GM23338 (cell line): ENCODE measurements at regions not wholly inside any gene's neighbourhood (a gene's known extent, or its start where the extent isn't known, plus 50 kb on each side); places are given as distances from the start of the nearest gene placed in this dataset.

ENCODE experiments used
- ATAC-seq: fragments of 200-7000 bp; cut with Tn5 transposase; 3 replicates; pipeline ENCODE4 v1.9.1; 2020
- DNase-seq: peaks from one replicate; pipeline ENCODE4 v3.0.0-alpha.2; 2015; ENCODE audit warnings: low spot score
- H2AFZ ChIP-seq: fragments of 200-600 bp; sonication (generic); 2 replicates; pipeline ENCODE4 v1.8.0; 2016; ENCODE audit warnings: antibody characterized with exemption, mild to moderate bottlenecking, moderate library complexity
- H3F3A ChIP-seq: fragments of 200-600 bp; sonication (generic); replicated peaks from 2 replicates; pipeline ENCODE4 v1.8.0; 2017; ENCODE audit warnings: antibody characterized with exemption, mixed run types, low read depth
- H3K27ac ChIP-seq: fragments of 200-600 bp; sonication (generic); 2 replicates; pipeline ENCODE4 v1.6.1; 2016; ENCODE audit warnings: low read depth
- H3K27me3 ChIP-seq: fragments of 200-600 bp; sonication (generic); 2 replicates; pipeline ENCODE4 v1.8.0; 2016; ENCODE audit warnings: mild to moderate bottlenecking, mixed run types, moderate library complexity; ENCODE audit not compliant: insufficient read depth
- H3K36me3 ChIP-seq: fragments of 200-600 bp; sonication (generic); 2 replicates; pipeline ENCODE4 v1.8.0; 2016; ENCODE audit warnings: mild to moderate bottlenecking; ENCODE audit not compliant: insufficient read depth
- H3K4me1 ChIP-seq: fragments of 200-600 bp; sonication (generic); 2 replicates; pipeline ENCODE4 v1.8.0; 2016; ENCODE audit warnings: mild to moderate bottlenecking, moderate library complexity; ENCODE audit not compliant: insufficient read depth
- H3K4me2 ChIP-seq: fragments of 200-600 bp; sonication (generic); 2 replicates; pipeline ENCODE4 v1.7.1; 2017; ENCODE audit warnings: mixed run types
- H3K4me3 ChIP-seq: fragments of 200-600 bp; sonication (generic); 2 replicates; pipeline ENCODE4 v1.6.1; 2016; ENCODE audit warnings: mixed run types
- H3K79me2 ChIP-seq: fragments of 200-600 bp; sonication (generic); replicated peaks from 2 replicates; pipeline ENCODE4 v1.8.0; 2017; ENCODE audit warnings: mild to moderate bottlenecking; ENCODE audit not compliant: insufficient read depth
- H3K9me2 ChIP-seq: fragments of 200-600 bp; sonication (generic); 2 replicates; pipeline ENCODE4 v1.8.0; 2017; ENCODE audit not compliant: insufficient read depth
- H4K20me1 ChIP-seq: fragments of 200-600 bp; sonication (generic); replicated peaks from 2 replicates; pipeline ENCODE4 v1.8.0; 2017; ENCODE audit warnings: mild to moderate bottlenecking; ENCODE audit not compliant: insufficient read depth
- H3K27ac Mint-ChIP-seq: 2 replicates; pipeline ENCODE4 v1.8.0; 2020; ENCODE audit warnings: inconsistent platforms, mild to moderate bottlenecking, moderate library complexity, mixed read lengths
- H3K27me3 Mint-ChIP-seq: 3 replicates; pipeline ENCODE4 v1.8.0; 2022; ENCODE audit warnings: low read depth, mild to moderate bottlenecking, moderate library complexity, mixed read lengths, inconsistent platforms; ENCODE audit not compliant: insufficient read depth, poor library complexity
- H3K36me3 Mint-ChIP-seq: 3 replicates; pipeline ENCODE4 v1.8.0; 2021; ENCODE audit warnings: low read depth, mild to moderate bottlenecking, inconsistent platforms, moderate library complexity, mixed read lengths
- H3K4me1 Mint-ChIP-seq: 3 replicates; pipeline ENCODE4 v1.8.0; 2020; ENCODE audit warnings: mild to moderate bottlenecking, inconsistent platforms, mixed read lengths
- H3K4me3 Mint-ChIP-seq: 3 replicates; pipeline ENCODE4 v1.8.0; 2021; ENCODE audit warnings: moderate library complexity, mild to moderate bottlenecking, inconsistent platforms, mixed read lengths
- H3K9me3 Mint-ChIP-seq: 3 replicates; pipeline ENCODE4 v1.8.0; 2020; ENCODE audit warnings: moderate library complexity, mild to moderate bottlenecking, inconsistent platforms, mixed read lengths
- CREB1 ChIP-seq: fragments of 250-450 bp; sonication (Bioruptor Pico); IDR thresholded peaks from 2 replicates; pipeline ENCODE4 v1.5.0; 2020; ENCODE audit warnings: low read depth, mild to moderate bottlenecking, moderate library complexity
- EZH2 ChIP-seq: fragments of 200-600 bp; sonication (generic); IDR thresholded peaks from one replicate; pipeline ENCODE4 v1.8.0; 2017; ENCODE audit warnings: antibody characterized with exemption, mild to moderate bottlenecking, low read depth; ENCODE audit not compliant: unreplicated experiment
- EZH2phosphoT487 ChIP-seq: fragments of 200-600 bp; sonication (generic); IDR thresholded peaks from one replicate; pipeline ENCODE4 v1.8.1; 2018; ENCODE audit warnings: antibody characterized with exemption; ENCODE audit not compliant: unreplicated experiment
- NANOG ChIP-seq: IDR thresholded peaks from 2 replicates; pipeline ENCODE4 v1.6.1; 2016; ENCODE audit warnings: antibody characterized with exemption, borderline replicate concordance
- POLR2AphosphoS5 ChIP-seq: IDR thresholded peaks from 2 replicates; pipeline ENCODE4 v1.6.1; 2016; ENCODE audit warnings: antibody characterized with exemption, low read depth
- STAT1 ChIP-seq: IDR thresholded peaks from one replicate; pipeline ENCODE4 v1.6.1; 2016; ENCODE audit warnings: antibody characterized with exemption; ENCODE audit not compliant: unreplicated experiment
- ZNF114 ChIP-seq: fragments of 250-450 bp; sonication (Bioruptor Pico); IDR thresholded peaks from 2 replicates; pipeline ENCODE4 v1.5.0; 2020; ENCODE audit warnings: mild to moderate bottlenecking, moderate library complexity
- ZNF331 ChIP-seq: fragments of 250-450 bp; sonication (Bioruptor Pico); IDR thresholded peaks from 2 replicates; pipeline ENCODE4 v1.5.0; 2020; ENCODE audit warnings: low read depth, mild to moderate bottlenecking, moderate library complexity
- ZNF462 ChIP-seq: fragments of 250-450 bp; sonication (Bioruptor Pico); IDR thresholded peaks from 2 replicates; pipeline ENCODE4 v1.5.0; 2020; ENCODE audit warnings: mild to moderate bottlenecking, moderate library complexity
- TF ChIP-seq, protein P1 (sequence below): IDR thresholded peaks from 2 replicates; pipeline ENCODE4 v1.6.1; 2016; ENCODE audit warnings: antibody characterized with exemption

GRCh38 chr16:85376292-85377095 is 236.6 kb upstream of the GSE1 start (continued):
- no peak for TF ChIP-seq STAT1
- TF ChIP-seq ZNF462 (CRISPR knock-in tag) = no peak
- TF ChIP-seq NANOG = no peak

DNA sequence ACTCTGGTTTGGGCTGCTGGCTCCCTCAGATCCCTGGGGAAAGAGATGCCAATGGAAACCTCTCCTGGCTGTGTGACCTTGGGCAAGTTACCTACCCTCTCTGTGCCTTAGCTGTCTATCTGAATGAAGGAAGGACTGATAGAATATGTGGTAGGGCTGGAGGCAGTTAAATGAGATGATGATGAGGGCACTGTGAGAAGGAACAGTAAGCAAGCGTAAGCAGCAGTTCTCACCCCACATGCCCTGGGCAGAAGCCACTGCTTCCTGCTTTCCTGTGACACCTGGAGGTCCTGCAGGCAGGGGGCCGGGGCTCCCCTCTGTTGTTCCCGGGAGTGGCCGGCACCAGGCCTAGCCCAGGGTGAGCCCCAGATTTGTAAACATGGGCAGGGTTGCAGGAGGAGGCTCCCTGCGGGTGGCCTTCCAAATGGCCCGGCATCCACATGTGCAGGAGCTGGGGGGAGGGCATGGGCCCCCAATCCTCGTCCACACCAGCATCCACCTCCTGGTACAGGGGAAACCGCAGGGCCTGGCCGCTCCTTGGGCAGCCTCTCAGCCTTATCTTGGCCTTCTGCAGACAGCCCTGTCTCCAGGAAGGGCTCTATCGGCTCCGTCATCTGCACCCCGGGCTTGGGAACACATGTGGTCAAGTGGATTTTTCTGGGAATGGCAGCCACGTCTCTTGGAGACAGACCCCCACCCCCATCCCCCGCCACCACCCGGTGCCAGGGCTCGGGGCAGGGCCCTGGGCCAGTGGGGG is 235.6 kb upstream of the GSE1 start:
- H3K4me3 Mint-ChIP-seq = no peak overlapping the region
- TF ChIP-seq EZH2 (no peak), ZNF114 (CRISPR knock-in tag) (no peak), NANOG (no peak), ZNF331 (CRISPR knock-in tag) (no peak), EZH2phosphoT487 (no peak), CREB1 (CRISPR knock-in tag) (no peak), POLR2AphosphoS5 (no peak)
- TF ChIP-seq, protein P1, sequence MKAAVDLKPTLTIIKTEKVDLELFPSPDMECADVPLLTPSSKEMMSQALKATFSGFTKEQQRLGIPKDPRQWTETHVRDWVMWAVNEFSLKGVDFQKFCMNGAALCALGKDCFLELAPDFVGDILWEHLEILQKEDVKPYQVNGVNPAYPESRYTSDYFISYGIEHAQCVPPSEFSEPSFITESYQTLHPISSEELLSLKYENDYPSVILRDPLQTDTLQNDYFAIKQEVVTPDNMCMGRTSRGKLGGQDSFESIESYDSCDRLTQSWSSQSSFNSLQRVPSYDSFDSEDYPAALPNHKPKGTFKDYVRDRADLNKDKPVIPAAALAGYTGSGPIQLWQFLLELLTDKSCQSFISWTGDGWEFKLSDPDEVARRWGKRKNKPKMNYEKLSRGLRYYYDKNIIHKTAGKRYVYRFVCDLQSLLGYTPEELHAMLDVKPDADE = no peak

More for the DNA sequence above, 235.6 kb upstream of the GSE1 start:
- H3K4me1 ChIP-seq = no peaks in the 10 kb centered on the region
- no peak overlapping the region for H3K4me3 ChIP-seq
- no peaks in the 10 kb centered on the region for H3K79me2 ChIP-seq
- H3K4me2 ChIP-seq = no peak overlapping the region
- Mint-ChIP-seq H3K4me1 (peaks cover 15% of the 10 kb centered on the region), H3K9me3 (no peaks in the 10 kb centered on the region), H3K27me3 (peaks cover 11% of the 10 kb centered on the region), H3K27ac (no peak overlapping the region), H3K36me3 (no peaks in the 10 kb centered on the region)
- no peaks in the 10 kb centered on the region for H3K36me3 ChIP-seq
- H3F3A ChIP-seq = peaks cover under 1% of the 10 kb centered on the region; the same call in 1 of the 2 replicates
- no peaks in the 10 kb centered on the region for H4K20me1 ChIP-seq
- no peak for ATAC-seq
- DNase-seq = no peak
- no peak overlapping the region for H2AFZ ChIP-seq
- H3K27me3 ChIP-seq = no peaks in the 10 kb centered on the region
- H3K27ac ChIP-seq = no peak overlapping the region
- no peaks in the 10 kb centered on the region for H3K9me2 ChIP-seq
